Liver (tissue), 7 donors: ENCODE measurements at regions not wholly inside any gene's neighbourhood (a gene's known extent, or its start where the extent isn't known, plus 50 kb on each side); places are given as distances from the start of the nearest gene placed in this dataset.
"Not testable (repeated sequence)": the region's sequence is repeated elsewhere in the genome, so short reads cannot be mapped to it uniquely, and the experiment has no call there.

Experiments used
- DNase-seq: peaks from one replicate; pipeline ENCODE4 v3.0.0-alpha.2; 2017; ENCODE audit warnings: low spot score
- H3K27ac ChIP-seq, 2 donors: one replicate each; pipeline ENCODE4 v1.7.0; 2013; ENCODE audit warnings: inconsistent platforms in 2 of 2, low read length in 2 of 2, control low read depth in 1 of 2, low read depth in 1 of 2, mild to moderate bottlenecking in 1 of 2
- H3K27me3 ChIP-seq, 4 donors: one replicate each; pipeline versions ENCODE4 v1.6.1 to v1.7.0; 2013; ENCODE audit warnings: low read length in 3 of 4, inconsistent platforms in 1 of 4, mild to moderate bottlenecking in 1 of 4, moderate library complexity in 1 of 4; ENCODE audit not compliant: control insufficient read depth in 4 of 4, insufficient read depth in 4 of 4
- H3K36me3 ChIP-seq, 4 donors: one replicate each; pipeline versions ENCODE4 v1.6.1 to v1.7.0; 2013; ENCODE audit warnings: low read length in 3 of 4, mild to moderate bottlenecking in 3 of 4, low read depth in 1 of 4, moderate library complexity in 1 of 4; ENCODE audit not compliant: control insufficient read depth in 4 of 4, insufficient read depth in 3 of 4
- H3K4me1 ChIP-seq, 4 donors: one replicate each; pipeline versions ENCODE4 v1.6.1 to v1.7.0; 2013; ENCODE audit warnings: low read length in 3 of 4, mild to moderate bottlenecking in 3 of 4, moderate library complexity in 1 of 4; ENCODE audit not compliant: control insufficient read depth in 4 of 4, insufficient read depth in 4 of 4
- H3K4me3 ChIP-seq, 3 donors: one replicate each; pipeline versions ENCODE4 v1.6.1 to v1.7.0; 2013; ENCODE audit warnings: low read length in 3 of 3, control low read depth in 1 of 3, low read depth in 1 of 3, mild to moderate bottlenecking in 1 of 3
- H3K9ac ChIP-seq, 2 donors: one replicate each; pipeline ENCODE4 v1.7.0; 2013; ENCODE audit warnings: low read length in 2 of 2, mild to moderate bottlenecking in 2 of 2, moderate library complexity in 2 of 2, control low read depth in 1 of 2, low read depth in 1 of 2
- H3K9me3 ChIP-seq, 4 donors: one replicate each; pipeline versions ENCODE4 v1.6.1 to v1.7.0; 2013; ENCODE audit warnings: low read length in 3 of 4; ENCODE audit not compliant: control insufficient read depth in 4 of 4
- EGR1 ChIP-seq, 2 donors: IDR thresholded peaks; 2 replicates each; pipeline ENCODE4 v1.6.1; 2016 to 2018; ENCODE audit warnings: antibody characterized with exemption in 2 of 2, low read depth in 2 of 2
- FOXA1 ChIP-seq: IDR thresholded peaks from 2 replicates; pipeline ENCODE4 v1.6.1; 2016; ENCODE audit warnings: antibody characterized with exemption
- FOXA2 ChIP-seq: IDR thresholded peaks from 2 replicates; pipeline ENCODE4 v1.6.1; 2016; ENCODE audit warnings: antibody characterized with exemption
- GABPA ChIP-seq, 2 donors: IDR thresholded peaks in 1 of 2; conservative IDR thresholded peaks in 1 of 2; 2 replicates each; pipeline ENCODE4 v1.6.1; 2016; ENCODE audit warnings: antibody characterized with exemption in 2 of 2, mild to moderate bottlenecking in 1 of 2, moderate library complexity in 1 of 2
- HNF4A ChIP-seq, 2 donors: conservative IDR thresholded peaks; 2 replicates each; pipeline ENCODE4 v1.6.1; 2016; ENCODE audit warnings: antibody characterized with exemption in 2 of 2, mild to moderate bottlenecking in 2 of 2
- HNF4G ChIP-seq: IDR thresholded peaks from 2 replicates; pipeline ENCODE4 v1.6.1; 2016; ENCODE audit warnings: antibody characterized with exemption
- MAX ChIP-seq: IDR thresholded peaks from 2 replicates; pipeline ENCODE4 v1.6.1; 2016; ENCODE audit warnings: antibody characterized with exemption
- NR2F2 ChIP-seq: IDR thresholded peaks from 2 replicates; pipeline ENCODE4 v1.6.1; 2016; ENCODE audit warnings: antibody characterized with exemption
- RAD21 ChIP-seq, 2 donors: IDR thresholded peaks; 2 replicates each; pipeline ENCODE4 v1.6.1; 2016; ENCODE audit warnings: antibody characterized with exemption in 2 of 2, mild to moderate bottlenecking in 2 of 2
- REST ChIP-seq: IDR thresholded peaks from 2 replicates; pipeline ENCODE4 v1.6.1; 2016; ENCODE audit warnings: antibody characterized with exemption, mild to moderate bottlenecking
- SP1 ChIP-seq: IDR thresholded peaks from 2 replicates; pipeline ENCODE4 v1.6.1; 2018; ENCODE audit warnings: antibody characterized with exemption, mild to moderate bottlenecking
- YY1 ChIP-seq: IDR thresholded peaks from 2 replicates; pipeline ENCODE4 v1.6.1; 2016; ENCODE audit warnings: antibody characterized with exemption, mild to moderate bottlenecking
- ZBTB33 ChIP-seq: IDR thresholded peaks from 2 replicates; pipeline ENCODE4 v1.6.1; 2016; ENCODE audit warnings: antibody characterized with exemption
- WGBS: extraction: QIAGEN DNeasy Blood & Tissue Kit; methylation state at CpG from one replicate; pipeline ENCODE4 v1.1.7; 2013; 5-methylcytosine and 5-hydroxymethylcytosine counted together
- donor health status: healthy.
- donor health status: healthy.
- donor health status: healthy.
- donor health status: healthy.

GRCh38 chr9:31418419-31418818, 966.0 kb upstream of the ACO1 start:
- no peaks in the 10 kb centered on the region for H3K36me3 ChIP-seq
- H3K27ac ChIP-seq, result no peak overlapping the region
- H3K4me1 ChIP-seq, result no peaks in the 10 kb centered on the region
- 81% methylated on average over 4 of the region's 4 CpGs for WGBS
- DNase-seq, result no peak
- no peak overlapping the region for H3K9ac ChIP-seq
- TF ChIP-seq MAX (no peak), FOXA2 (no peak), REST (no peak)
- H3K4me3 ChIP-seq, result no peak overlapping the region
- no peaks in the 10 kb centered on the region for H3K27me3 ChIP-seq
- no peaks in the 10 kb centered on the region for H3K9me3 ChIP-seq

GRCh38 chr9:31443630-31444457, 940.6 kb upstream of the ACO1 start:
- not testable (repeated sequence) for H3K36me3 ChIP-seq, H3K4me1 ChIP-seq, H3K9ac ChIP-seq, H3K9me3 ChIP-seq, DNase-seq, H3K4me3 ChIP-seq, H3K27me3 ChIP-seq, H3K27ac ChIP-seq
- WGBS, result 66% methylated on average over 7 of the region's 7 CpGs

GRCh38 chr9:31445357-31445756, 939.1 kb upstream of the ACO1 start:
- H3K36me3 ChIP-seq, result no peaks in the 10 kb centered on the region
- no peaks in the 10 kb centered on the region for H3K27me3 ChIP-seq
- no peak for TF ChIP-seq RAD21 (IDR thresholded peaks at IDR 0.05)
- TF ChIP-seq FOXA1, result no peak
- TF ChIP-seq SP1, result no peak
- TF ChIP-seq NR2F2, result no peak
- TF ChIP-seq MAX, result no peak
- no peak for TF ChIP-seq ZBTB33
- no peak for TF ChIP-seq FOXA2
- no peak for TF ChIP-seq HNF4G
- TF ChIP-seq YY1, result no peak
- TF ChIP-seq HNF4A (conservative IDR thresholded peaks at IDR 0.05), result no peak
- TF ChIP-seq EGR1 (IDR thresholded peaks at IDR 0.05; ENCODE audit: low read depth in 2 of 2), result no peak
- no peak for TF ChIP-seq REST
- TF ChIP-seq GABPA (IDR thresholded peaks at IDR 0.05 in 1 of 2, conservative IDR thresholded peaks at IDR 0.05 in 1 of 2), result no peak
- no peak for DNase-seq
- H3K9me3 ChIP-seq, result no peaks in the 10 kb centered on the region
- H3K9ac ChIP-seq, result no peak overlapping the region
- no peak overlapping the region for H3K4me3 ChIP-seq
- WGBS, result 79% methylated on average over 1 of the region's 1 CpG
- H3K27ac ChIP-seq, result no peak overlapping the region
- no peaks in the 10 kb centered on the region for H3K4me1 ChIP-seq
